ENCODE measurements at regions not wholly inside any gene's neighbourhood (a gene's known extent, or its start where the extent isn't known, plus 50 kb on each side); places are given as distances from the start of the nearest gene placed in this dataset.

GRCh38 chr22:49544286-49544685, 283.4 kb downstream of the BRD1 start:
- FAIRE-seq (no peak), DNase-seq (ENCODE audit: insufficient read length, low spot score) (no peak)
- TF ChIP-seq PAX5 (IDR thresholded peaks at IDR 0.05; ENCODE audit: insufficient read depth, low read length, severe bottlenecking) (no peak), TAF1 (IDR thresholded peaks at IDR 0.05; ENCODE audit: low read depth, low read length) (no peak), SPI1 (IDR thresholded peaks at IDR 0.05; ENCODE audit: low read depth, low read length) (no peak), POU2F2 (IDR thresholded peaks at IDR 0.05; ENCODE audit: low read depth, low read length) (no peak), POLR2AphosphoS5 (IDR thresholded peaks at IDR 0.05; ENCODE audit: low read depth, low read length) (no peak), POLR2A (IDR thresholded peaks at IDR 0.05; ENCODE audit: low read depth, low read length) (no peak)

GRCh38 chr22:49543876-49544275, 283.8 kb downstream of the BRD1 start:
- FAIRE-seq (no peak), DNase-seq (ENCODE audit: insufficient read length, low spot score) (no peak)
- TF ChIP-seq PAX5 (IDR thresholded peaks at IDR 0.05; ENCODE audit: insufficient read depth, low read length, severe bottlenecking) (no peak), POLR2AphosphoS5 (IDR thresholded peaks at IDR 0.05; ENCODE audit: low read depth, low read length) (no peak), SPI1 (IDR thresholded peaks at IDR 0.05; ENCODE audit: low read depth, low read length) (no peak), POLR2A (IDR thresholded peaks at IDR 0.05; ENCODE audit: low read depth, low read length) (no peak), POU2F2 (IDR thresholded peaks at IDR 0.05; ENCODE audit: low read depth, low read length) (no peak), TAF1 (IDR thresholded peaks at IDR 0.05; ENCODE audit: low read depth, low read length) (no peak)

GRCh38 chr22:49541693-49542230, 285.9 kb downstream of the BRD1 start:
- no peak for TF ChIP-seq POLR2AphosphoS5 (IDR thresholded peaks at IDR 0.05; ENCODE audit: low read depth, low read length)
- no peak for TF ChIP-seq SPI1 (IDR thresholded peaks at IDR 0.05; ENCODE audit: low read depth, low read length)
- no peak for TF ChIP-seq PAX5 (IDR thresholded peaks at IDR 0.05; ENCODE audit: insufficient read depth, low read length, severe bottlenecking)
- no peak for TF ChIP-seq POU2F2 (IDR thresholded peaks at IDR 0.05; ENCODE audit: low read depth, low read length)
- no peak for TF ChIP-seq TAF1 (IDR thresholded peaks at IDR 0.05; ENCODE audit: low read depth, low read length)
- no peak for TF ChIP-seq POLR2A (IDR thresholded peaks at IDR 0.05; ENCODE audit: low read depth, low read length)
- DNase-seq (ENCODE audit: insufficient read length, low spot score) (no peak), FAIRE-seq (no peak)

- no peak for DNase-seq (ENCODE audit: insufficient read length, low spot score)
- FAIRE-seq: no peak
- TF ChIP-seq POU2F2 (IDR thresholded peaks at IDR 0.05; ENCODE audit: low read depth, low read length): no peak
- no peak for TF ChIP-seq PAX5 (IDR thresholded peaks at IDR 0.05; ENCODE audit: insufficient read depth, low read length, severe bottlenecking)
- TF ChIP-seq POLR2A (IDR thresholded peaks at IDR 0.05; ENCODE audit: low read depth, low read length): no peak
- no peak for TF ChIP-seq POLR2AphosphoS5 (IDR thresholded peaks at IDR 0.05; ENCODE audit: low read depth, low read length)
- TF ChIP-seq SPI1 (IDR thresholded peaks at IDR 0.05; ENCODE audit: low read depth, low read length): no peak
- TF ChIP-seq TAF1 (IDR thresholded peaks at IDR 0.05; ENCODE audit: low read depth, low read length): no peak
These were observed 286.6 kb downstream of the BRD1 start for GRCh38 chr22:49540913-49541692.

- no peak for FAIRE-seq
- TF ChIP-seq PAX5 (IDR thresholded peaks at IDR 0.05; ENCODE audit: insufficient read depth, low read length, severe bottlenecking) (no peak), POLR2A (IDR thresholded peaks at IDR 0.05; ENCODE audit: low read depth, low read length) (no peak), SPI1 (IDR thresholded peaks at IDR 0.05; ENCODE audit: low read depth, low read length) (no peak)
- no peak for DNase-seq (ENCODE audit: insufficient read length, low spot score)
These were observed 287.4 kb downstream of the BRD1 start for GRCh38 chr22:49540084-49540912.

- FAIRE-seq: no peak
- TF ChIP-seq POLR2A (IDR thresholded peaks at IDR 0.05; ENCODE audit: low read depth, low read length) (no peak), POU2F2 (IDR thresholded peaks at IDR 0.05; ENCODE audit: low read depth, low read length) (no peak), POLR2AphosphoS5 (IDR thresholded peaks at IDR 0.05; ENCODE audit: low read depth, low read length) (no peak)
- no peak for DNase-seq (ENCODE audit: insufficient read length, low spot score)
These were observed 289.7 kb downstream of the BRD1 start for GRCh38 chr22:49538006-49538405.

- DNase-seq (ENCODE audit: insufficient read length, low spot score) (no peak), FAIRE-seq (no peak)
- TF ChIP-seq POLR2A (IDR thresholded peaks at IDR 0.05; ENCODE audit: low read depth, low read length): no peak
- no peak for TF ChIP-seq TAF1 (IDR thresholded peaks at IDR 0.05; ENCODE audit: low read depth, low read length)
- TF ChIP-seq POU2F2 (IDR thresholded peaks at IDR 0.05; ENCODE audit: low read depth, low read length): no peak
- no peak for TF ChIP-seq SPI1 (IDR thresholded peaks at IDR 0.05; ENCODE audit: low read depth, low read length)
- TF ChIP-seq POLR2AphosphoS5 (IDR thresholded peaks at IDR 0.05; ENCODE audit: low read depth, low read length): no peak
These were observed 291.0 kb downstream of the BRD1 start for GRCh38 chr22:49536571-49537131.

GRCh38 chr22:49535527-49536125, 292.0 kb downstream of the BRD1 start:
- no peak for TF ChIP-seq SPI1 (IDR thresholded peaks at IDR 0.05; ENCODE audit: low read depth, low read length)
- TF ChIP-seq POLR2A (IDR thresholded peaks at IDR 0.05; ENCODE audit: low read depth, low read length): no peak
- no peak for TF ChIP-seq POU2F2 (IDR thresholded peaks at IDR 0.05; ENCODE audit: low read depth, low read length)
- no peak for TF ChIP-seq POLR2AphosphoS5 (IDR thresholded peaks at IDR 0.05; ENCODE audit: low read depth, low read length)
- TF ChIP-seq PAX5 (IDR thresholded peaks at IDR 0.05; ENCODE audit: insufficient read depth, low read length, severe bottlenecking): no peak
- no peak for TF ChIP-seq TAF1 (IDR thresholded peaks at IDR 0.05; ENCODE audit: low read depth, low read length)
- FAIRE-seq (no peak), DNase-seq (ENCODE audit: insufficient read length, low spot score) (no peak)

GRCh38 chr22:49535126-49535525, 292.5 kb downstream of the BRD1 start:
- DNase-seq (ENCODE audit: insufficient read length, low spot score): no peak
- no peak for FAIRE-seq
- no peak for TF ChIP-seq TAF1 (IDR thresholded peaks at IDR 0.05; ENCODE audit: low read depth, low read length)
- TF ChIP-seq SPI1 (IDR thresholded peaks at IDR 0.05; ENCODE audit: low read depth, low read length): no peak
- no peak for TF ChIP-seq POU2F2 (IDR thresholded peaks at IDR 0.05; ENCODE audit: low read depth, low read length)
- no peak for TF ChIP-seq PAX5 (IDR thresholded peaks at IDR 0.05; ENCODE audit: insufficient read depth, low read length, severe bottlenecking)
- TF ChIP-seq POLR2A (IDR thresholded peaks at IDR 0.05; ENCODE audit: low read depth, low read length): no peak
- TF ChIP-seq POLR2AphosphoS5 (IDR thresholded peaks at IDR 0.05; ENCODE audit: low read depth, low read length): no peak

Data from GM12891 (cell line).